Liver (tissue), 3 donors: ENCODE measurements at regions not wholly inside any gene's neighbourhood (a gene's known extent, or its start where the extent isn't known, plus 50 kb on each side); places are given as distances from the start of the nearest gene placed in this dataset.

Experiments used
- TAF1 ChIP-seq: conservative IDR thresholded peaks from 2 replicates; pipeline ENCODE4 v1.6.1; 2016; ENCODE audit warnings: antibody characterized with exemption, mild to moderate bottlenecking
- TF ChIP-seq, protein P1 (sequence below): fragments of 150-350 bp; IDR thresholded peaks from 2 replicates; pipeline ENCODE4 v1.5.1; 2017; ENCODE audit warnings: improper control_type of control experiment, low read depth, low read length; ENCODE audit not compliant: missing input control
- donor health status: healthy.
- donor health status: healthy.

DNA sequence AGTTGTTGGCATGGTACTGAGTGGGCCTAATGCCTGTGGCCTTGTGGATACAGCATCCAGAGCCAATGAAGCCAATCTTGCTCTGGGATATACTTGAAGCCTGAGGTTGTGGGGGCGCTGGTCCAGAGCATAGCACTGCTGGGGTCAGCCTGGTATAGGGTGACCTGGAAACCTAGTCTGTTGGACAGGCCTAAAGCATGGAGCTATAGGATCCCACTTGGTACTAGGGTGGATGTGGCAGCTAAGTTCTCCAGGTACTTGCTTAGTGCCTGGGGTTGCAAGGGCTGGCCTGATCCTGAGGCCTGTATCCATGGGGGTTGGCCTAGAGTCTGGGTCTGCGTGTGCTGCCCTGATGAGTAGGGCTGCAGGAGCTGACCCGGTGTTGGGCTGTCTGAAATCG lies 1168.2 kb upstream of the C9orf72 start:
- TF ChIP-seq, protein P1, sequence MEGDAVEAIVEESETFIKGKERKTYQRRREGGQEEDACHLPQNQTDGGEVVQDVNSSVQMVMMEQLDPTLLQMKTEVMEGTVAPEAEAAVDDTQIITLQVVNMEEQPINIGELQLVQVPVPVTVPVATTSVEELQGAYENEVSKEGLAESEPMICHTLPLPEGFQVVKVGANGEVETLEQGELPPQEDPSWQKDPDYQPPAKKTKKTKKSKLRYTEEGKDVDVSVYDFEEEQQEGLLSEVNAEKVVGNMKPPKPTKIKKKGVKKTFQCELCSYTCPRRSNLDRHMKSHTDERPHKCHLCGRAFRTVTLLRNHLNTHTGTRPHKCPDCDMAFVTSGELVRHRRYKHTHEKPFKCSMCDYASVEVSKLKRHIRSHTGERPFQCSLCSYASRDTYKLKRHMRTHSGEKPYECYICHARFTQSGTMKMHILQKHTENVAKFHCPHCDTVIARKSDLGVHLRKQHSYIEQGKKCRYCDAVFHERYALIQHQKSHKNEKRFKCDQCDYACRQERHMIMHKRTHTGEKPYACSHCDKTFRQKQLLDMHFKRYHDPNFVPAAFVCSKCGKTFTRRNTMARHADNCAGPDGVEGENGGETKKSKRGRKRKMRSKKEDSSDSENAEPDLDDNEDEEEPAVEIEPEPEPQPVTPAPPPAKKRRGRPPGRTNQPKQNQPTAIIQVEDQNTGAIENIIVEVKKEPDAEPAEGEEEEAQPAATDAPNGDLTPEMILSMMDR, result no peak
- TF ChIP-seq TAF1, result no peak
